Lower leg skin (tissue), 3 donors: ENCODE measurements at regions not wholly inside any gene's neighbourhood (a gene's known extent, or its start where the extent isn't known, plus 50 kb on each side); places are given as distances from the start of the nearest gene placed in this dataset.

Source experiments
- POLR2A ChIP-seq, 2 donors: fragments of 450-650 bp; IDR thresholded peaks; one replicate each; pipeline ENCODE4 v1.6.1; 2016 to 2017; ENCODE audit warnings: antibody characterized with exemption in 2 of 2, mild to moderate bottlenecking in 1 of 2, moderate library complexity in 1 of 2
- TF ChIP-seq, protein P1 (sequence below), 3 donors: fragments of 450-650 bp; IDR thresholded peaks; one replicate each; pipeline ENCODE4 v1.5.1; 2016; ENCODE audit warnings: antibody characterized with exemption in 3 of 3, mild to moderate bottlenecking in 3 of 3, moderate library complexity in 2 of 3

- TF ChIP-seq, protein P1, sequence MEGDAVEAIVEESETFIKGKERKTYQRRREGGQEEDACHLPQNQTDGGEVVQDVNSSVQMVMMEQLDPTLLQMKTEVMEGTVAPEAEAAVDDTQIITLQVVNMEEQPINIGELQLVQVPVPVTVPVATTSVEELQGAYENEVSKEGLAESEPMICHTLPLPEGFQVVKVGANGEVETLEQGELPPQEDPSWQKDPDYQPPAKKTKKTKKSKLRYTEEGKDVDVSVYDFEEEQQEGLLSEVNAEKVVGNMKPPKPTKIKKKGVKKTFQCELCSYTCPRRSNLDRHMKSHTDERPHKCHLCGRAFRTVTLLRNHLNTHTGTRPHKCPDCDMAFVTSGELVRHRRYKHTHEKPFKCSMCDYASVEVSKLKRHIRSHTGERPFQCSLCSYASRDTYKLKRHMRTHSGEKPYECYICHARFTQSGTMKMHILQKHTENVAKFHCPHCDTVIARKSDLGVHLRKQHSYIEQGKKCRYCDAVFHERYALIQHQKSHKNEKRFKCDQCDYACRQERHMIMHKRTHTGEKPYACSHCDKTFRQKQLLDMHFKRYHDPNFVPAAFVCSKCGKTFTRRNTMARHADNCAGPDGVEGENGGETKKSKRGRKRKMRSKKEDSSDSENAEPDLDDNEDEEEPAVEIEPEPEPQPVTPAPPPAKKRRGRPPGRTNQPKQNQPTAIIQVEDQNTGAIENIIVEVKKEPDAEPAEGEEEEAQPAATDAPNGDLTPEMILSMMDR (IDR thresholded peaks at IDR 0.05), result no peak
- TF ChIP-seq POLR2A (IDR thresholded peaks at IDR 0.05), result no peak
Measured at GRCh38 chr22:27641049-27641795, 160.3 kb downstream of the MN1 start.
